ENCODE measurements at regions not wholly inside any gene's neighbourhood (a gene's known extent, or its start where the extent isn't known, plus 50 kb on each side); places are given as distances from the start of the nearest gene placed in this dataset.

GRCh38 chr2:14420851-14421250, 211.7 kb upstream of the LRATD1 start:
- TF ChIP-seq CTCF (IDR thresholded peaks at IDR 0.05) (no peak), POLR2A (IDR thresholded peaks at IDR 0.05) (no peak)

Data from body of pancreas (tissue), 4 donors.